Inflammatory macrophage treated with lipopolysaccharide for 4 hours (primary cell): ENCODE measurements at regions not wholly inside any gene's neighbourhood (a gene's known extent, or its start where the extent isn't known, plus 50 kb on each side); places are given as distances from the start of the nearest gene placed in this dataset.

ENCODE experiments used
- DNase-seq: peaks from one replicate; pipeline ENCODE4 v3.0.0-alpha.2; 2020

DNA sequence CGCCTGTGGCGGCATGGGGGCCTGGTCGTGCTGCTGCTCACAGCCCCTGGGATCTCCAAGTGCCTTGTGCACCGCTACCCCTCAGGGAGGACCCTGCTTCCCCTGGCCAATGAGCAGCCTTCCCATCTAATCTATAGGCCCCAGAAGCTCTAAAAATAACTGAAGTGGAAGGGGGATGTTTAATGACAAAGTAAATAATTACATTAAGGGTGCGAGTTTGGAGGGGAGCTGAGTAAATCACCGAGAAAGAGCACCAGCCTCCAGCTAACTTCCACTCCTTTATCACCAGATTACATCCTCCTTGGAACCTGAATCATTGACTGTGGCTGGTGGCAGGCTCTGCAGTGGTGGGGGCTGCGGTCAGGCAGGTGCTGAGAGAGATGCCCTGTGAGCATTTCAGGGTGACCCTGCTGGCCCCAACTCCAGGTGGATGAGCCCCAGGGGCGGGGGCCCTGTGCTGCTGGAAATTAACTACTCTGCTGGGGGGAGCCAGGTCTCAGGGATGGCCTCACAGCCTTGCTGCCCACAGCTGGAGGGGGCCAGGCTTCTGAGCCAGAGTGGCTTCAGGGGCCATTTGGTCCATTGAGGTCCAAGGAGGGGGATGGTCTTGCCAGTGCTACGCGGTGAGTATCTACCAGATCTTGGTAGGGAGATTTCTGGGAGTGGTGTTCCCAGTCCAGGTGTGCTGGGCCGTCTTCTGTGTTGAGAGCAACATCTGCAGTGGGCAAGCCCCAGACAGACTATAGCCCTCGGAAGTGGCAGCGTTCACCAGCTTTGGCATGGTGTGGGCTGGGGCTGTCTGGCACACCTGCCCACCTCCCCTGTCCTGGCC is 74.2 kb downstream of the GLI2 start:
- DNase-seq: no peak

DNA sequence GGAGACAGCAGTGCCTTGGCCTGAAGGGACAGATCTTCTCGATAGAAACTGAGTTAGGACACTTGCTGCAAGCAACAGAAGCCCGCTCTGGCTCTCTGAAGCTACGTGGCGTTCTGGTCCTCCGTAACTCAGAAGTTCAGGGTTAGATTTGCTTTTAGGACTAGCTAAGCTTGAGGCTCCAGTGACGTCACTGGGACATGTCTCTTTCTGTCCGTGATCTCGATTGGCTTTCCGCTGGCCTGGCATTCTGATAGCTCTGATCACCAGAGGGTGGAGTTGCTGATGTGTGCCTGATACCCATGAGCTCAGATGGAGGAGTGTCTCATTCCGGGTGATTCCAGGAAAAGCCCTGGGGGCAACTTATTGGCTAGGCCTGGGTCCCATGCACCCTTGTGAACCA is 75.0 kb downstream of the GLI2 start:
- no peak for DNase-seq

DNA sequence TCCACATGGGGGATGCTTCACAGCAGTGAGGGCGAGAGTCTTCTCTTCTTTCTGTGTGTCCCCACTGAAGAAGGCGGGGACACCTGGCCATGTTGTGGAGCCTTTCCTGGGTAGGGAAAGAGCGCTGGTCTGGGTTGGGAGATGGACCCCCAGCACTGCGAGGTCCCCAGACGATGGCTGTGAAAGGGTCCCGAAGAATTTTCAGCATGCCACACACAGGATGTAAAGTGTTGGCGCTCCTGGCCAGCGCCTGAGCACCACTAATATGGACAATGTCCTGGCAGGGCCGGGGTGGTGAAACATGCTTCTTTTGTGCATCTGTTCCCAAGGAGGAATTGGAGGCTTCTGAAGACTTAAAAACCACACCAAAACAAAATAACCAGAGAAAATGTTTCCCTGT is 77.2 kb downstream of the GLI2 start:
- no peak for DNase-seq

DNA sequence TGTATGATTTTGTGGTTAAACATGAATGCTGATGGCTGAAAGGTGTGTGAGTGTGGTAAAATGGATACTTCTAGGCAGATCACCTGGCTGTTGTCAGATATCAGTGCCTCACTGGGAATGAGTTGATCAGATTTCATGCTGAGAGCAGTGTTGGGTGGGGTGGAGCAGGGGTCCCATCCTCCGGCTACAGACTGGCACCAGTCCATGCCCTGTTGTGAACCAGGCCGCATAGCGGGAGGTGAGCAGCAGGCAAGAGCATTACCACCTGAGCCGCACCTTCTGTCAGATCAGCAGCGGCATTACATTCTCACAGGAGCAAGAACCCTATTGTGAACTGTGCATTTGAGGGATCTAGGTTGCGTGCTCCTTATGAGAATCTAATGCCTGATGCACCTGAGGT is 78.7 kb downstream of the GLI2 start:
- no peak for DNase-seq

DNA sequence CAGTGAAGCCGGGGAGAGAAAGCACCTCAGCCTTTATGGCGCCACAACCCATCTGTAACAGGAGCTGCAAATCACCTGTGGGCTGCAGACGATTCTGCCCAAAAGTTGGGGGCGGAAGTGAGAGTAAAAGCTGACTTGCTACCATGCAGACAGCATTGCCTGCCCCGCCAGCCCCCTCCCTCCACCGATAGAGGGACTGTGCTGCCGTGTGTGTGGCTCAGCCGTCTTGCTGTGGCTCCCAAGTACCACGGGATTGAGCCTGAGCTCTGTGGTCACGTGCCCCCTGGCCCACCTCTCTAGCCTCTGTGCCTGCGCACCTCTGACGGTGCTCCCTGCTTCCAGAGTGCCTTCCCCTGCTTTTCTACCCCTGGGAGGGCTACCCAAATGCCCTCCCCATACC is 79.6 kb downstream of the GLI2 start:
- DNase-seq: no peak

DNA sequence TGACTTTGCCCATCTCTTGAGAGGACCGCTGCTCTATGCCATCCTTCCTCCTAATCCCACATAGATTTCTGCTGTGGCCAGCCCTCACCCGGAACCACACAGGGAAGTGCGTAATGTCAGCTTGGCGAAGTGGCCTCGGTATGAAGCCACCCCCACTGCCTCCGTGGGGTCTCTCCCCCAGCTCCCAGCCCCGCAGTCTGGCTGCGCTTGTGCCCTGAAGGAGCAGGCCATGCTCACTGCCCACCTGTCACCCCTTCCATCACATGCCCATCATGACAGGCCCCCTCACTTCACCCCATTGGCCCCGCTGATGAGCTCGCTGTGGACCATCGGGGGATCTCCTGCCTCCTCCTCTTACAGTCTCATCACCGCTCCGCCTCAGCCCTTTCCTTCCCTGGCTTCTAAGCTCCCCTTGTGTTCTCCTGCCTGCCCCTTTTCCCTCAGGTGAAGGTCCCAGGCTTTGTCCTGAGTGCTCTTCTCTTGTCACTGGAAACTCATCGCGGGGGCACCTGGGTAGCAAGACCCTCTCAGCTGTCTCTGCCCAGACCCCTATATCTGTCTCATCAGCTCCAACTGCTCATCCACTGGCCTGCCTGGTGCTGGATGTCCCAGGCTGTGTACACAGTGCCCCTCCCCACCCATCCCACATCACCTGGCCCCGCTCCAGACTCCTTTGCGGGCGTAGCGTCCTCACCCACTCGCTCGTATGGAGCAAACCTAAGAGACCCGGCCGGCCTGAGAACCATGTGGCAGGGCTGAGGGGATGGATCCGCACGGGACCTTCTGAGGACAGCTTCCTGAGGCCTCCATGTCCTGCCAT is 81.7 kb downstream of the GLI2 start:
- no peak for DNase-seq

DNA sequence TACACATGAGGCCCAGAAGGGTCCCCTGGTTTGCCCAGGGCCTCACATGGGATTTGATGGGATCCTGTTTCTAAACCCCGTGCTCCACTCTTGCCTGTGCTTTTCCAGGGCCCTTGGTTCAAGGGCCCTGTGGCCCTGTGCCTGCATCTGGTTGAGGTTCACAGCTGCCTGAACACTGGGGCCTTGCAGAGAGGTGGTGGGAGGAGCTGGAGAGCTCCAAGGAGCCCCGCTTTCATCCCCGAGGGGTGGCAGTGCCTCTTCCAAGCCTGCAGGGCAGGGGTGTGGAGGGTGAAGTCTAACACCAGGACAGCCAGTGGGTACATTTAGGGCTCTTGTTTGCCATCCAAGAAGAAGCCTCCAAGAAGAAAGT is 82.3 kb downstream of the GLI2 start:
- no peak for DNase-seq

DNA sequence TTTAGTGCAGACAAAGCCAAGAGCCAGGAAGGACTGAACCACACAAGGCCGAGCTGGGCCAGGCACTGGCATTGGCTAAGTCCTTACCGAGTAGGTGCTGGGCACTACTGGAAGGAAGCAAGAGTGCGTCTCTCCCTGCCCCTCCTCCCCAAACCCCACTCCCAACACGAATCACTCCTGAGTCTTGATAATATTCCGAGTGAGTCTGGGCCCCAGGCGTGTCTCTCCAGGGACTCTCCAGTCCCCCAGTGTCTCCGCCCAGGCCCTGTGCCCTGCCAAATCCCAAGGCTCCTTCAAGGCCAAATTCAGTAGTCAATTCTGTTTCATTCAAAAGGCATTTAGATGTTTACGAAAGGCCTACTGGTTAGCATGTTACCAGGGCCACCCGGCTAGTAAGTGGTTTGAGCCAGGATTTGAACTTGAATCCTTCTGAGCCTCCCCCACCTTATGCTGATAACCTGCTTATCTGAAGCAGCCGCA is 82.8 kb downstream of the GLI2 start:
- DNase-seq: no peak

DNA sequence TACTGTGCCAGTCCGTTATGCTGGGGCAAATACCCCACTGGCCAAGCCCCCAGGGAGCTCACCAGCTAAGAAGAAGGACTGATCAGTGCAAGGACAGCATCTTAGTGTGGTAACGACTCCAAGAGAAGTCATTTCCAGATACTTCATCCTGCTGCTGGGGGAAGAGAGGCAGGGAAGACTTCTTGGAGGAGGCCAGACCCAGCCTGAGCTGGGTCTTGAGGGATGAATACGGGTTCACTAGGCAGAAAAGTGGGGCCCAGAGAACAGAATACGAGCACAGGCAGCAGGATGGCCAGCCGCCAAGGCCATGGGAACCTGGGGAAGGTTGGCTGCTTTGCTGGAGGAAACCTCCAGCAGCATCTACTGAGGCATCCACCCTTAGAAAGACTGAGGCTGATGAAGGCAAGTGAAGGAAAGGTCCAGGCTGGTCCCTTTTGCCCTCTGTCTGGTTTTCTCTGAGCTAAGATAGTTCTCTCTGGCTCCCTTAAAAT is 84.1 kb downstream of the GLI2 start:
- no peak for DNase-seq

DNA sequence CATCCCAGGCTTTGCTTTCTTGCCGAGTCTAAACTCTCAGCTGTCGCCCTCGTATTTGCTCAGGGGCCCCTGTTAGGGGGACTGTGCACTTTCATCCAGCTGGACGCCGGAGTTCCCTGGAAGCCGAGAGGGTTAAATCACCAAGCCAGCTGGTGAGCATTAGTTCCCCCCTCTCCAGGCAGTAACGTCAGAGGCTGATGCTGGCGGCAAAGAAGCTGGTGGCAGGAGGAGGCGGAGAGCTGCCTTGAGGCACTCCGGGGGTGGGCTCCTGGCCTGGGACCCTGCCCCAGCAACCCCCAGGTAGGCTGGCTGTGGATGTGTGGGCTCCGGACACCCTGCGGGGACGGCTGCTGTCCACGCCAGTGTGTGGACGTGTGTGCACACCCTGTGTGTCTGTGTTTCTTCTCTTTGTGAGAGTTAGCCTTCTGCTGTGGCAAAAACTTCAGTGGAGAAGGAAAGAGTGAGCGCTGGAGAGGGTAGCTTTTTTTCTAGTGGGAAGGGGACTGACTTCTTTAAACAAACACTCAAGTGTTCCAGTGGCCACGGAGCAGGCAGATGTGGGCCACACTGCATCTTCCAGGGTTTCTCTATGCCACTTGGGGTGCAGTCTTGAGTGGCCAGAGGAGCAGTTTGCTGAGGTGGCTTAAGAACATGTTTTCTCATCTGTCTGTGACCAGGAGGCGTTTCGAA is 84.7 kb downstream of the GLI2 start:
- no peak for DNase-seq

DNA sequence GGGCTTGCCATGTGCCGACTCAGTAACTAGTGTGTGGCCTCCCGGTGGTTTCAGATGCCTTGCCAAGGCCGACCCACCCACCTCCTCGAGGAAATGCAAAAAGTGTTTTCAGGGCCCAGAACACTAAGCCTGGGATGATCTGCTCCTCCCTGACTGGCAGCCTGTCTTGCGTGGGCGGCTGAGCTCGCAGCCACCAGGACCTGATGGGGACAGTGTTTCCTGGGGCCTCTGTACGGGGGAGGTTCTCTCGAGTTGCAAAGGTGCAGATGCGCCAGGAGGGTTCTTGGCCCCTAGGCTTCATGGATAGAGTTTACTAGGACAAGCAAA is 85.2 kb downstream of the GLI2 start:
- no peak for DNase-seq

DNA sequence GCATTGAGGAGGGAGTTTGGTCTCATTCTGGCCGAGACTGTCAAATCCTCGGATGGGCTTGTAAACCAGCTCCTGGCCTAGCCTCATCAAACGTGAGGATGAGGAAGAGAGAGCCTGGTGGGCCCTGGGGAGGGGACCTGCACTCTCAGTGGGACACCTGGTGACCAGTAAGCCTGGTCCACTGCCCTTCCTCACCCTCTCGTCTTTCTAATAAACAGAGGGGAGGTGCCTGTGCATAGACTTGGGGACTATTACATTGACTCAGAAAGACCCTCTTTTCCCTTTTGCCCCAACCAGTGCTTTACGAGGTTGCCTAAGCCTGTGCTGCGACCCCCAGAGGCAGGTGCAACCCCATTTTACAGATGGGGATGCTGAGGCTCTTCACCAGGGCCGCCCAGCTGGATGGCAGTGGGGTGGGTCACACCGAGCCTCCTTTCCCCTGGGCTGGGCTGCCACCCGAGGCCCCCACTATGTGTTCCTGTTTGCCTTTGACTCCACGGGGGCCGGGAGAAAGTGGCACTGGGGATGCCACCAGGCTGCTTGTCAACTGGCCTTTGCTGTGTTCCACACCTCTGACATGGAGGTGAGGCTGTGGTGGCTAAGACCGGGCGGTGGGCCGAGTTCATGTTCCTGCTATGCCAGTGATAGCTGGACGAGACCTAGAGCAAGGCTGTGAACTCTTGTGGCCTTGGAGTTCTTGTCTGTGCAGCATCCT is 85.9 kb downstream of the GLI2 start:
- no peak for DNase-seq

DNA sequence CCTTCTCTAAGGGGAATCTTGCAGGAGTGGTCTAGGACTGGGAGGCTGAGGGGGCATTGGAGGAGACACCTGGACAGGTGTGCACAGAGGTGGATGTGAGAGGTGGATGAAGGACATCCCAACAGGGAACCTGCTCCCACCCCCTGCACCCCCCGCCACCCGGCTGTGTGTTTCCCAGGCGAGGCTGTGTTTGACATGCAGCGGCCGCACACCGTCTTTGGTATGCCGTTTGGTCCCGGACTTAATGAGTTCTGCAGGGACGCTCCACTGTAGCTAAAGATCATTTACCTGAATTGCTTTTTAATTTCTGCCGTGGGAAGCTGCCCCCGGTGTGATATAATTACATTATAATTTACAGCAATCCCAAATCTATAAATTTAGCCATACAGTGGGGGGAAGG is 87.3 kb downstream of the GLI2 start:
- DNase-seq: no peak

DNA sequence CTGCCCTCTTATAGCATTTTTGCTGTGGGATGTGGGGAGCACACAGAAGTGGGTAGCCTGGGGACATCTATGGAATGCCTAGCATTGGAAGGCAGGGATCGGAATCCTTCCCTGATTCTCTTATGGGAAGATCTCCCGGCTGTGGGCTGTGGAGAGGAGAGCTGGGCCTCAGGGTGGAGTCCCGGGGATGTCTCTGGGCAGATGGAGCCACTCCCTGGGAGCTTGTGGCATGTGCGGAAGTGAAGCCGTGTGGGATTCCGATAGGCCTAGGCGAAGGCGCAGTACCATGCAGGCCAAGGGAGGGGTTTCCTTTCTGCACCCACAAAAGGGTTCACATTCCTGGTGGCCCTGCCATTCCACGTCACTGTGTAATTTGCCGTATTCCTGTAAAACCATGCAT is 87.9 kb downstream of the GLI2 start:
- no peak for DNase-seq

DNA sequence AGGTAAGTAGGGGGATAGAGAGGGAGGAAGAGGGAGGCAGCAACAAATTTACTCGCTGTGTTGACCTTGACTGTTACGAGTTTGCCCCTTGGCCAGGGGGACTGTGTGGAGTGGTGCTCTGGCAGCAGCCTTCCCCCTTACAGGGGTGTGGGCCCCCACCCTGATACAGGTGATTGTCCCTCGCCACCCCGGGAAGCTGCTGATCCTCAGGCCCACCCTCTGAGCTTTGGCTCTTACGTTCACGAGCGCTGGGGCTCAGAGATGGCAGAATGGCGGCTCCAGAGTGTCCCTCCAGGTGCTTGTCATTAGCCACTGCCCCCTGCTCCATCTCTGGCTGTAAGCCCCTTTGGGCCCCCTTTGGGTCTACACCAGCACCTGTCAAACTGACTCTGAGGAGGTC is 88.6 kb downstream of the GLI2 start:
- no peak for DNase-seq

DNA sequence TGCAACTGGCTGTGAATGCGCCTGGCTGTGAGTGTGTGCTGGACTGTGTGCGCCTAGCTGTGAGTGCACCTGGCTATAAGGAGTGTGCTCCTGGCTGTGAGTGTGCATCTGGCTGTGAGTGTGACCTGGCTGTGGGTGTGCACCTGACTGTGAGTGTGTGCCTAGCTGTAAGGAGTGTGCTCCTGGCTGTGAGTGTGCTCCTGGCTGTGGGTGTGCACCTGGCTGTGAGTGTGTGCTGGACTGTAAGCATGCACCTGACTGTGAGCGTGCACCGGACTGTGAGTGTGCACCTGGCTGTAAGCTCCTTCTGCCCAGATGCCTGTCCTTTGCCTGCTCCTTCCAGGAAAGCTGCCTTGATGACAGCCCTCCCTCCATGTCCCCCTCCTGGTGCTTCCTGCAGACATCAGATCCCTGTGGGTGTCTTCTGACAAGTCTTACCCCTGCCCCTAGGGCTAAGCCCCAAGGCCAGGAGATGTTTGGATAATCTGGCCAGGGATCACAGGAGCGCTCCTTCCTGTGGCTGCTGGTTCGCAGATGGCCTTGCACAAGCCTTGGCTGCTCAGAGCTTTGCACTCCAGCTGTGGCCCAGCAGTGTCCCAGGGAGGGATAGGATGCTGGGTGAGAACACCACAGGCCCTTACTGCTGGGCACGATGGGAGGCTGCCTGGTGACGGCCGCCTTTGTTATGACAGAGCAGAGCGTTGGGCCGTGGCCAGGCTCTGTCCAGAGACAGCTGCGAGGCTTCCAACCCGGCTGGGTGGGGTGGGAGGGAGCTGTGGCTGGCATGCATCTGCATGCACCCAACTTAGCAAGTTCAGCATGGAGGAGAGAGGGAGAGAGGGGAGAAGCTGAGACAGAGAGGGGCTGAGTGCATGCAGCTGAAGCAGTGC is 89.9 kb downstream of the GLI2 start:
- DNase-seq: no peak

DNA sequence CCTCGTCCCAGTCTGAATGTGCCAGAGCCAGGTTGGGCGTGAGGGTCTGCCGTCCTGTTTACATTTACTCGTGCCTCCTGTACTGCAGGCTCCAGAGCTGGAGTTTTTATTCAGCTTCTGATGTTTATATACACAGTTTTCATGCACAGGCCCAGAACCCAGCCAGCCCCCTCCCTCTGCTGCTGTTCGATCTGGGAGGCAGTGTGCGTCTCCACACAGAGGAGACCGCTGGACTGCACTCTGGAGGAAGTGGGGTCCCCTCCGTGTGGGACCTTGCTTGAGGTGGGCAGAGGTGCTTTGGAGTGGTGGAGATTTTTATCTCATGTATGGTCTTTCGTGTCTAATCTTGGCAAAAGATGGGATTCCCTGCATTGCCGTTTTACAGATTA is 90.6 kb downstream of the GLI2 start:
- no peak for DNase-seq

DNA sequence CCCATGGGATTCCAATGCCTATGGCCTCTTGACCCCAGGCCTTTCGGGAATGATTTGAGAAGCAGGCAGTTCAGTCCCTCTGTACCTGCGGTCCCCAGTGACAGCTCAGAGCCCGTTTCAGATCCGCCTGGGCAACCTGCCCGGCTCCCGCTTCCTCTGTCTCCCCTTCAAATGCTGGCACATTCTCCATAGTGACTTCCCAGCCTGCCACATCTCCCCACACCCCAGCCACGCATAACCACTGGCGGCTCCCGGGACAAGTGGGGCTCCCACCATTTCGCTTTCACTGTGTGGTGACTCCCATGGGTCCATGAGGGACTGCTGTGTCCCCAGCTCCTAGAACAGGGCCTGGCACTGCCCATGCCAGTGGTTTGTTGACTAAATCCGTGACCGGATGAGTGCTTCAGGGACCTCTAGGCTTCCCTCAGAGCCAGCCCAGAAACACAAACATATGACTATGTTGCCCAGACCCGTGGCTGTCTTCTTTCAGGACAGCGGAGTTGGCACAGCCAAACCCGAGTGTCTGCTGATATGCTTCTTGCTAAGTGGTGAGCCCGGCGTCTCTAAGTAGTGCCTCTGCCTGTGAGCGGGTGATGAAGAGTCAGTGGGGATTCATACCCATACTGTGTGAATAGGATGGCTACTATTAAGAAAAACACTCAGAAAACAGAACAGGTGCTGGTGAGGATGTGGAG is 91.2 kb downstream of the GLI2 start:
- no peak for DNase-seq

DNA sequence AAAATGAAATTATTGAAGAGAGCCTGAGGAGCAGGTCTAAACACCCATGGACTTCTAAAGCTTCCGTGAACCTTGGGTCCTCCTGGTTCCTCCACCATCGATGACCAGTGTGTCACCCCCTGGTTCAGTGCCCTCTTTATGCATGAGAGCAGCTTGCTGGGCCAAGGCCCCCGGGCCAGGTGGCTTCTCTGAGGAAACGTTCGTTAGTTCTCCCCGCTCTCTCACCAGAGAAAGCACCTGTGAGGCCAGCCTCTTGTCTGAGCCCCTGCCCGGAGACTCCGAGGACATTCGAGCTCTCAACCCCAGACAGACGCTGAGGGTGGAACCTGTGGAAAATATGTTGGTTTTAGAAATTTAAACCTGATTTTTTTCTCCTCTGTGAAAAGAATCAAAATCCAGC is 92.4 kb downstream of the GLI2 start:
- DNase-seq: no peak

DNA sequence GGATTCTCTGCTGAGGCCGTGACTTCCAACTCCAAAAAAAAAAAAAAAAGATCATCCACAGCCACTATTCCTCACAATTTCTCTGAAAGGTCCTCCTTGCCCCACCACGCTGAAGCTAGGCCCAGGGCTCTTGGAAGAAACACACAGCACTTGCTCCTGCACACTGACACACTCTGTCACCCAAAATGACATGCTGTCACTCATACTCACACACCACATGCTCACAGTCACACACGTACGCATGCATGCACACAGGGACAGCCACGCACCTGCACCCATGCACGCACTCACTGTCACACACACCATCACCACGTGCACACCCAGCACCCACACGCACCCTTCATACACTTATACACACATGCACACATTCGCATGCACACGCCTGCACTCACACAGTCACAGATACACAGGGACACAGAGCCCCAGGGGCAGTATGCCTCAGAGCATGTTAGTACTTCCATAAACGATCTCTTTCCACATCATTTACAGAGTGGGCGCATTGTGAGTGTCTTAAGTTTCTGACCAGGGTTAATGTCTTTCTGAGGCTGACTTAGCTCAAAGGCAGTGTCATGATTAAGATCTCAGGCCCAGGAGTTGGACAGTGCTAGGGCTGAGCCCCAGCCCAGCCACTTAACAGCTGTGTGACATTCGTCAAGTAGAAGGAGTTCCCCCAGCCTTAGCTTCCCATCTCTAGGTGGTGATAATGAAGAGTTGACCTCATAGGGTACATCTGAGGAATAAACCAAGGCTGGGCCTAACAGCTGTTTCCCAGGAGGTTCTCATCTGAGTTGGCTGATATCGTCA is 93.4 kb downstream of the GLI2 start:
- DNase-seq: no peak

DNA sequence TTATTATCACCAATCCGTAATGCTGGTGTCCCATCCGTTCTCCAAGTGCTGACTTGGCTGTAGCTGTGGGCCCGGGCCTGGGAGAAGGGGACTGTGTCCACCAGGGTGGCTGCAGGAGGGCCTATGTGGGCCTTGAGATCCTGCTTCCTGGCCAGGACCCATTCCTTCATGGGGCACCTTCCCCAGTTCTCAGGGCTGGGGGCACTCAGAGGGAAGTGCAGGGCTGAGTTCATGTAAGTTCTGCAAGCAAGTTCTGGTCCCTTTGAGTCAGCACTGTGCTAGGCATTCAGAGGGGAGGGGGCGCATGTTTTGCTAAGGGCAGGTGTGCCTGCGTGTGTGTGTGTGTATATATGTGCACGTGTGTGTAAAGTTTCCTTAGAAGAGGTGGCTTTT is 94.0 kb downstream of the GLI2 start:
- no peak for DNase-seq
